SU-DHL-6 (cell line): ENCODE measurements at regions not wholly inside any gene's neighbourhood (a gene's known extent, or its start where the extent isn't known, plus 50 kb on each side); places are given as distances from the start of the nearest gene placed in this dataset.

Source experiments
- H2AFZ ChIP-seq: fragments of 200-600 bp; sonication (generic); 2 replicates; pipeline ENCODE4 v1.6.1; 2014; ENCODE audit warnings: low read depth, mild to moderate bottlenecking, moderate library complexity, mixed read lengths, antibody characterized with exemption, low read length; ENCODE audit not compliant: severe bottlenecking
- H3F3A ChIP-seq: fragments of 200-600 bp; shearing (Covaris generic); 2 replicates; pipeline ENCODE4 v1.6.0; 2016; ENCODE audit warnings: antibody characterized with exemption, mild to moderate bottlenecking; ENCODE audit not compliant: insufficient read depth
- H3K27ac ChIP-seq: fragments of 200-600 bp; sonication (generic); 2 replicates; pipeline ENCODE4 v1.5.1; 2016; ENCODE audit warnings: low read depth, mild to moderate bottlenecking, low read length, moderate library complexity, mixed read lengths
- H3K27me3 ChIP-seq: fragments of 200-600 bp; sonication (generic), shearing (Covaris generic); 2 replicates; pipeline ENCODE4 v1.6.0; 2014; ENCODE audit warnings: mild to moderate bottlenecking, low read length
- H3K36me3 ChIP-seq: fragments of 200-600 bp; sonication (generic); 2 replicates; pipeline ENCODE4 v1.6.1; 2014; ENCODE audit warnings: mild to moderate bottlenecking, low read length, mixed read lengths
- H3K4me2 ChIP-seq: fragments of 300-600, 200-600 bp; shearing (Covaris generic), sonication (generic); 2 replicates; pipeline ENCODE4 v1.6.0; 2014; ENCODE audit warnings: low read length, low read depth, mild to moderate bottlenecking; ENCODE audit not compliant: poor library complexity, severe bottlenecking
- H3K4me3 ChIP-seq: fragments of 200-600 bp; sonication (generic); 2 replicates; pipeline ENCODE4 v1.5.1; 2014; ENCODE audit warnings: antibody characterized with exemption, low read length, mild to moderate bottlenecking, mixed read lengths; ENCODE audit not compliant: insufficient read depth, poor library complexity, severe bottlenecking
- H3K79me2 ChIP-seq: fragments of 200-600 bp; sonication (generic); 2 replicates; pipeline ENCODE4 v1.6.1; 2014; ENCODE audit warnings: mild to moderate bottlenecking, low read length, moderate library complexity; ENCODE audit not compliant: insufficient read depth
- H3K9ac ChIP-seq: fragments of 200-600 bp; sonication (generic); 2 replicates; pipeline ENCODE4 v1.7.0; 2014; ENCODE audit warnings: mild to moderate bottlenecking, low read length
- H3K9me2 ChIP-seq: fragments of 200-600 bp; sonication (generic); replicated peaks from 2 replicates; pipeline ENCODE4 v1.6.1; 2014; ENCODE audit warnings: low read length; ENCODE audit not compliant: insufficient read depth
- H3K9me3 ChIP-seq: fragments of 200-600 bp; sonication (generic); 2 replicates; pipeline ENCODE4 v1.6.1; 2014; ENCODE audit warnings: low read length, mixed read lengths; ENCODE audit not compliant: insufficient read depth
- H4K20me1 ChIP-seq: fragments of 200-600 bp; sonication (generic); 2 replicates; pipeline ENCODE4 v1.6.1; 2014; ENCODE audit warnings: low read depth, mild to moderate bottlenecking, antibody characterized with exemption, low read length, moderate library complexity, mixed read lengths
- EZH2phosphoT487 ChIP-seq: fragments of 200-600 bp; sonication (generic), shearing (Covaris generic); conservative IDR thresholded peaks from 2 replicates; pipeline ENCODE4 v1.6.1; 2018; ENCODE audit warnings: mild to moderate bottlenecking, antibody characterized with exemption, low read length, moderate library complexity, mixed read lengths
- TF ChIP-seq, protein P1 (sequence below): fragments of 200-600 bp; sonication (generic); IDR thresholded peaks from one replicate; pipeline ENCODE4 v1.5.1; 2017; ENCODE audit warnings: antibody characterized with exemption, mild to moderate bottlenecking, low read length, moderate library complexity; ENCODE audit not compliant: insufficient read depth, poor library complexity, severe bottlenecking

DNA sequence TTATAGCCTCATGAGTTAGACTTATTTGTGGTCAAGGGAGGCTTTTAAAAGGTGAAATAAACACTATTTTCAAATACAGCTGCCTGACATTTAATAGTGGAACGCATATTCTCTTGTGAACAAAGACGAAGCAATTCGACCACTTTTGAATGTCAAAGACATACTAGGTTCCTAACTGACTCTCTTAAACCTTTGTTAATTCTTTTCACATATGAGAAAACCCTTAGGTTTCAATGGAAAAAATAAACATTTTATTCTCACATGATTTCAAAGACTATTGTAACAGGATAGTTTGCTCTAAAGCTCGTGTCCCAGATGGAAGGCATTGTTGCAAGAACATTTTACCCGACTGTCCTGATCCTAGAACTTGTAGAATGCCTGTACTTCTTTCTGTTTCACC is 74.8 kb upstream of the BOC start:
- no peak overlapping the region for H2AFZ ChIP-seq
- H4K20me1 ChIP-seq, result no peaks in the 10 kb centered on the region
- TF ChIP-seq, protein P1, sequence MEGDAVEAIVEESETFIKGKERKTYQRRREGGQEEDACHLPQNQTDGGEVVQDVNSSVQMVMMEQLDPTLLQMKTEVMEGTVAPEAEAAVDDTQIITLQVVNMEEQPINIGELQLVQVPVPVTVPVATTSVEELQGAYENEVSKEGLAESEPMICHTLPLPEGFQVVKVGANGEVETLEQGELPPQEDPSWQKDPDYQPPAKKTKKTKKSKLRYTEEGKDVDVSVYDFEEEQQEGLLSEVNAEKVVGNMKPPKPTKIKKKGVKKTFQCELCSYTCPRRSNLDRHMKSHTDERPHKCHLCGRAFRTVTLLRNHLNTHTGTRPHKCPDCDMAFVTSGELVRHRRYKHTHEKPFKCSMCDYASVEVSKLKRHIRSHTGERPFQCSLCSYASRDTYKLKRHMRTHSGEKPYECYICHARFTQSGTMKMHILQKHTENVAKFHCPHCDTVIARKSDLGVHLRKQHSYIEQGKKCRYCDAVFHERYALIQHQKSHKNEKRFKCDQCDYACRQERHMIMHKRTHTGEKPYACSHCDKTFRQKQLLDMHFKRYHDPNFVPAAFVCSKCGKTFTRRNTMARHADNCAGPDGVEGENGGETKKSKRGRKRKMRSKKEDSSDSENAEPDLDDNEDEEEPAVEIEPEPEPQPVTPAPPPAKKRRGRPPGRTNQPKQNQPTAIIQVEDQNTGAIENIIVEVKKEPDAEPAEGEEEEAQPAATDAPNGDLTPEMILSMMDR, result no peak
- TF ChIP-seq EZH2phosphoT487, result no peak
- no peak overlapping the region for H3K9ac ChIP-seq
- no peaks in the 10 kb centered on the region for H3K27me3 ChIP-seq
- H3K9me2 ChIP-seq, result no peaks in the 10 kb centered on the region
- H3F3A ChIP-seq, result no peaks in the 10 kb centered on the region
- no peaks in the 10 kb centered on the region for H3K9me3 ChIP-seq
- H3K27ac ChIP-seq, result no peak overlapping the region
- no peak overlapping the region for H3K4me2 ChIP-seq
- no peaks in the 10 kb centered on the region for H3K36me3 ChIP-seq
- no peak overlapping the region for H3K4me3 ChIP-seq
- H3K79me2 ChIP-seq, result no peaks in the 10 kb centered on the region

DNA sequence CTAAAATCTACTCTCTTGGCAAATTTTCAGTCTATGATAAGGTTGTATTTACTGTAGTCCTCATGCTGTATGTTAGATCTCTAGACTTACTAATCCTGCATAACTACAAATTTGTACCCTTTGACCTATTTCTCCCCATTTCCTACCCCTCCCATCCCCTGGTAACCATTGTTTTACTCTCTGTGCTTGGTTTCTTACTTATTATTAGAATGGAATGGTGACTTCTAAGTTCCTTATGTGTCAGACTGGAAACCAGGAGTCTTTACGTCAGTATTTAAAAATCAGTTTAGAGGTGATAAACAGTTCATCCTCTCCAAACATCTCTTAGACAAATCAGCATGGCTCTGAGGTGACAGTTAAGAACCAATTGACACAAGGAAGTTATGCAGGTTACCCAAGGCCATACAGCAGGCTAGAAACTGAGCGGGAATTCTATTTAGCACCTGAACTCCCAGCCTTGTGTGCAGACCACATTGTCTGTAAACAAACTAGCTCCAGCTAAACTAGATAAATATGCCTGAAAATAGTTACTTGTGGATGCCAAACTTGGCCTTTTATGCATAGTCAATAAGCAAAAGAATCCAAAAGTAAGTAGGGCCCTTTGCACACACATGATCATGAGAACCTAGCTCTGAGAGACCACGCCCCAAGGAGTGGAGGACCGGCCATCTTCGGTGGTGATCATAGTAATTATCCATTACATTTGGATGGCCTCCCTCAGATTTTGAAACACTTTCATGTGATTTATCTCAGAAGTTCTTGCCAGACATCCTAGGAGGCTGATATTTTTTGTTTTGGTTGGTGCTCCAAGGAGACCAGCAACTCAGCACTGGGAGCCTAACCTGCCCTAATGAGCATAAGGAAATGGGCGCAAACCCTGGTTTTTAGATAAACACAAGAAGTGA is 72.3 kb upstream of the BOC start:
- no peak overlapping the region for H3K4me3 ChIP-seq
- no peaks in the 10 kb centered on the region for H3K27me3 ChIP-seq
- no peak overlapping the region for H2AFZ ChIP-seq
- no peaks in the 10 kb centered on the region for H3K79me2 ChIP-seq
- no peaks in the 10 kb centered on the region for H3K36me3 ChIP-seq
- no peaks in the 10 kb centered on the region for H3K9me2 ChIP-seq
- H3F3A ChIP-seq, result no peaks in the 10 kb centered on the region
- H3K27ac ChIP-seq, result no peak overlapping the region
- H3K9me3 ChIP-seq, result no peaks in the 10 kb centered on the region
- no peaks in the 10 kb centered on the region for H4K20me1 ChIP-seq
- no peak overlapping the region for H3K9ac ChIP-seq
- H3K4me2 ChIP-seq, result no peak overlapping the region
- TF ChIP-seq EZH2phosphoT487, result no peak
- TF ChIP-seq, protein P1, result no peak

DNA sequence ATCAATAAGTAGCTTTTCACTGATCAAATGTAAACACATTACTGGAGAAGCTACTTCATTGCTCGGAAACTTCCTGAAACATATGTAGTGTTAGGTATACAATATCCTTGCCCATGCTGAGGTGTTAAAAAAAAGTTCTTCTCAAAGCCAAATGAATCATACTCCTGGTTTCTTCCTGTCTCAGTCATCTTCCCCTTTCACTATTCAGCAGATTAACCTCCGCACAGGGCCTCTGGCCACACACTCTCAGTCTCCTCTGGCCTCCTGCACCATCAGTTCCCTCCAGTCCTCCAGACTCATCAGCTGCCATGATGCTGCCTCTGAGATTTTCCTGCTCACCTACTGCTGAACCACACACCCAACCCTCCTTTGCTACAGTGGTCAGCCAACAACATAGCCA is 70.5 kb upstream of the BOC start:
- Histone ChIP-seq H3K79me2 (no peaks in the 10 kb centered on the region), H4K20me1 (no peaks in the 10 kb centered on the region), H3K27ac (no peak overlapping the region), H3K4me3 (no peak overlapping the region), H3F3A (no peaks in the 10 kb centered on the region), H3K27me3 (no peaks in the 10 kb centered on the region), H2AFZ (no peak overlapping the region), H3K9ac (no peak overlapping the region), H3K4me2 (no peak overlapping the region), H3K9me2 (no peaks in the 10 kb centered on the region), H3K36me3 (no peaks in the 10 kb centered on the region), H3K9me3 (no peaks in the 10 kb centered on the region)
- no peak for TF ChIP-seq EZH2phosphoT487
- TF ChIP-seq, protein P1, result no peak
